PC-9 (cell line): ENCODE measurements at regions not wholly inside any gene's neighbourhood (a gene's known extent, or its start where the extent isn't known, plus 50 kb on each side); places are given as distances from the start of the nearest gene placed in this dataset.

Experiments
- BruUV-seq: library from RNA; stranded (reverse); fragments of 400-500 nt; replicated peaks from 2 replicates; lab custom pipeline; 2021; lab: Mats Ljungman, UMichigan
- CTCF ChIA-PET: fragments of 300-600 bp; sonication (Branson Sonifier 250); formaldehyde crosslinking; loops from one replicate; lab custom pipeline; 2022; ENCODE audit warnings: antibody characterized with exemption; lab: Charles Lee
- POLR2A ChIA-PET: fragments of 300-600 bp; sonication (Branson Sonifier 250); formaldehyde crosslinking; loops from one replicate; lab custom pipeline; 2022; ENCODE audit warnings: antibody characterized with exemption; ENCODE audit not compliant: unreplicated experiment; lab: Charles Lee
- DNase-seq, 2 experiments: peaks; one replicate each; pipeline versions ENCODE4 v3.0.0 to v3.0.0-alpha.2; 2015 to 2022; ENCODE audit warnings: mixed read lengths in 1 of 2
- H2AFZ ChIP-seq: fragments of 200-600 bp; sonication (generic); 2 replicates; pipeline ENCODE4 v1.8.1; 2017; ENCODE audit warnings: antibody characterized with exemption
- H3F3A ChIP-seq: fragments of 200-600 bp; sonication (generic); 2 replicates; pipeline ENCODE4 v1.8.1; 2017; ENCODE audit warnings: antibody characterized with exemption, mild to moderate bottlenecking, low read depth; ENCODE audit not compliant: insufficient read depth
- H3K27ac ChIP-seq: fragments of 200-600 bp; sonication (generic); 2 replicates; pipeline ENCODE4 v1.6.1; 2016; ENCODE audit warnings: mixed run types
- H3K27me3 ChIP-seq: fragments of 200-600 bp; sonication (generic); 2 replicates; pipeline ENCODE4 v1.6.1; 2016; ENCODE audit warnings: low read depth, mixed run types; ENCODE audit not compliant: insufficient read depth
- H3K36me3 ChIP-seq: fragments of 200-600 bp; sonication (generic); 2 replicates; pipeline ENCODE4 v1.6.1; 2016; ENCODE audit warnings: low read depth, mixed run types
- H3K4me1 ChIP-seq: fragments of 200-600 bp; sonication (generic); replicated peaks from 2 replicates; pipeline ENCODE4 v1.6.1; 2016; ENCODE audit warnings: mixed run types; ENCODE audit not compliant: insufficient read depth
- H3K4me2 ChIP-seq: fragments of 200-600 bp; sonication (generic); 2 replicates; pipeline ENCODE4 v1.6.1; 2017; ENCODE audit warnings: mixed run types
- H3K4me3 ChIP-seq: fragments of 200-600 bp; sonication (generic); 2 replicates; pipeline ENCODE4 v1.6.1; 2016; ENCODE audit warnings: mixed run types
- H3K79me2 ChIP-seq: fragments of 200-600 bp; sonication (generic); 2 replicates; pipeline ENCODE4 v1.6.1; 2017; ENCODE audit warnings: low read depth, mixed run types
- H3K9me2 ChIP-seq: fragments of 200-600 bp; sonication (generic); 2 replicates; pipeline ENCODE4 v1.8.1; 2017; ENCODE audit warnings: mild to moderate bottlenecking; ENCODE audit not compliant: insufficient read depth
- H3K9me3 ChIP-seq: fragments of 200-600 bp; sonication (generic); 2 replicates; pipeline ENCODE4 v1.8.1; 2016; ENCODE audit warnings: low read depth; ENCODE audit not compliant: insufficient read depth
- H4K20me1 ChIP-seq: fragments of 200-600 bp; sonication (generic); 2 replicates; pipeline ENCODE4 v1.8.1; 2017; ENCODE audit not compliant: insufficient read depth
- CTCF ChIP-seq: fragments of 200-600 bp; sonication (generic); conservative IDR thresholded peaks from 2 replicates; pipeline ENCODE4 v1.6.1; 2017; ENCODE audit warnings: mixed run types, antibody characterized with exemption, mild to moderate bottlenecking, moderate library complexity
- EZH2 ChIP-seq: fragments of 200-600 bp; sonication (generic); IDR thresholded peaks from 2 replicates; pipeline ENCODE4 v1.8.0; 2017; ENCODE audit warnings: antibody characterized with exemption, low read depth
- intact Hi-C: fragments of 100-400 bp; cut with micrococcal nuclease; formaldehyde crosslinking; loops from one replicate; pipeline ENCODE4 v1.10.0; 2022; ENCODE audit not compliant: unreplicated experiment

- CTCF ChIA-PET: interaction anchor here (0.6 kb wide), 1 partner anchor 214 kb away, joined by 3 read pairs; no protein-coding TSS in a partner anchor
- Histone ChIP-seq H3K4me2 (no peak overlapping the region), H3K27ac (no peak overlapping the region), H3K9me2 (no peaks in the 10 kb centered on the region), H4K20me1 (no peaks in the 10 kb centered on the region), H3F3A (peaks cover 5% of the 10 kb centered on the region; the same call in 1 of the 2 replicates), H3K9me3 (no peaks in the 10 kb centered on the region), H2AFZ (no peak overlapping the region), H3K27me3 (no peaks in the 10 kb centered on the region), H3K4me1 (peaks cover 19% of the 10 kb centered on the region), H3K36me3 (no peaks in the 10 kb centered on the region), H3K4me3 (no peak overlapping the region), H3K79me2 (no peaks in the 10 kb centered on the region)
- no TSS peak for BruUV-seq
- POLR2A ChIA-PET: no interaction called here
- TF ChIP-seq EZH2 (no peak), CTCF (no peak)
- intact Hi-C loops: no loop called here
- DNase-seq: no peak
Measured at GRCh38 chr9:88781628-88782391, 209.5 kb upstream of the S1PR3 start.

- Histone ChIP-seq H2AFZ (no peak overlapping the region), H3K4me3 (no peak overlapping the region), H3F3A (no peaks in the 10 kb centered on the region), H3K27me3 (no peaks in the 10 kb centered on the region), H3K4me1 (peaks cover 6% of the 10 kb centered on the region), H3K9me2 (no peaks in the 10 kb centered on the region), H3K79me2 (no peaks in the 10 kb centered on the region), H4K20me1 (no peaks in the 10 kb centered on the region), H3K36me3 (no peaks in the 10 kb centered on the region), H3K27ac (no peak overlapping the region), H3K9me3 (no peaks in the 10 kb centered on the region), H3K4me2 (no peak overlapping the region)
- TF ChIP-seq EZH2 (no peak), CTCF (no peak)
- CTCF ChIA-PET: no interaction called here
- intact Hi-C loops: no loop called here
- POLR2A ChIA-PET: no interaction called here
- BruUV-seq: no TSS peak
- no peak for DNase-seq
Measured at GRCh38 chr9:88782931-88783710, 208.1 kb upstream of the S1PR3 start.

- POLR2A ChIA-PET: no interaction called here
- no peak for DNase-seq
- Histone ChIP-seq H3K27me3 (no peaks in the 10 kb centered on the region), H3K9me2 (no peaks in the 10 kb centered on the region), H3K9me3 (no peaks in the 10 kb centered on the region), H3K4me1 (peaks cover 3% of the 10 kb centered on the region; the same call in 1 of the 2 replicates), H3F3A (no peaks in the 10 kb centered on the region), H3K27ac (no peak overlapping the region), H3K79me2 (no peaks in the 10 kb centered on the region), H3K36me3 (no peaks in the 10 kb centered on the region), H4K20me1 (no peaks in the 10 kb centered on the region), H2AFZ (no peak overlapping the region), H3K4me2 (no peak overlapping the region), H3K4me3 (no peak overlapping the region)
- no TSS peak for BruUV-seq
- TF ChIP-seq EZH2 (no peak), CTCF (no peak)
- CTCF ChIA-PET: no interaction called here
- intact Hi-C loops: no loop called here
Measured at GRCh38 chr9:88783711-88784083, 207.6 kb upstream of the S1PR3 start.
